ENCODE measurements at regions not wholly inside any gene's neighbourhood (a gene's known extent, or its start where the extent isn't known, plus 50 kb on each side); places are given as distances from the start of the nearest gene placed in this dataset.

GRCh38 chr3:191148131-191148530, 50.9 kb upstream of the OSTN start:
- no peak for DNase-seq
- Mint-ChIP-seq H3K9me3 (no peaks in the 10 kb centered on the region), H3K36me3 (ENCODE audit: low read depth) (no peaks in the 10 kb centered on the region), H3K27ac (no peak overlapping the region), H3K4me1 (no peaks in the 10 kb centered on the region), H3K4me3 (no peak overlapping the region), H3K27me3 (ENCODE audit: low read depth, poor library complexity) (peaks cover 5% of the 10 kb centered on the region)
- TF ChIP-seq CTCF (IDR thresholded peaks at IDR 0.05) = no peak

- Mint-ChIP-seq H3K4me1 (no peaks in the 10 kb centered on the region), H3K4me3 (no peak overlapping the region), H3K27ac (no peak overlapping the region), H3K9me3 (no peaks in the 10 kb centered on the region), H3K36me3 (ENCODE audit: low read depth) (no peaks in the 10 kb centered on the region), H3K27me3 (ENCODE audit: low read depth, poor library complexity) (no peaks in the 10 kb centered on the region)
- no peak for DNase-seq
- TF ChIP-seq CTCF (IDR thresholded peaks at IDR 0.05) = no peak
Measured at GRCh38 chr3:191143224-191143623, 55.8 kb upstream of the OSTN start.

GRCh38 chr3:191141728-191142127, 57.3 kb upstream of the OSTN start:
- H3K36me3 Mint-ChIP-seq (ENCODE audit: low read depth) = no peaks in the 10 kb centered on the region
- H3K9me3 Mint-ChIP-seq = no peaks in the 10 kb centered on the region
- TF ChIP-seq CTCF (IDR thresholded peaks at IDR 0.05) = no peak
- no peaks in the 10 kb centered on the region for H3K4me1 Mint-ChIP-seq
- no peak overlapping the region for H3K27ac Mint-ChIP-seq
- H3K27me3 Mint-ChIP-seq (ENCODE audit: low read depth, poor library complexity) = no peaks in the 10 kb centered on the region
- DNase-seq = no peak
- H3K4me3 Mint-ChIP-seq = no peak overlapping the region

DNA sequence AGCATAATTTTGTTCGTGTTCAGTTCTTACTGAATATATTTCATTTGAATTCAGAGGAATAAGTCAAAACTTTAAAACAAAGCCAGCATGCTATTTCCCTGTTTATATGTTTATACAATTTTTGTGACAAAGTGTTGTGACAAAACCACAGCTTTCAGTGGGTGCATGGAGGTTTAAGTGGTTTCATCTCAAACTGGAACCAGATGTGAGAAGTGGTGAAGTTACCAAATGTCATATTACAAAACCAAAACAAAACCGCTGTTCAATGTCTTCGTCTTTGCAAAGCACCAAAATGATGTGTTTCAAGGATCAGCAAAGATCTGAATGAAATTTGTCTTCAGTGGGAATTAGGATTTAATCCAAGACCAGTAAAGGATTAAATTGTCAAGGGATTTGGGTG, 59.3 kb upstream of the OSTN start:
- Mint-ChIP-seq H3K36me3 (ENCODE audit: low read depth) (no peaks in the 10 kb centered on the region), H3K9me3 (peaks cover 7% of the 10 kb centered on the region), H3K27me3 (ENCODE audit: low read depth, poor library complexity) (no peaks in the 10 kb centered on the region), H3K27ac (no peak overlapping the region), H3K4me3 (no peak overlapping the region), H3K4me1 (no peaks in the 10 kb centered on the region)
- no peak for DNase-seq
- TF ChIP-seq CTCF (IDR thresholded peaks at IDR 0.05) = no peak

DNA sequence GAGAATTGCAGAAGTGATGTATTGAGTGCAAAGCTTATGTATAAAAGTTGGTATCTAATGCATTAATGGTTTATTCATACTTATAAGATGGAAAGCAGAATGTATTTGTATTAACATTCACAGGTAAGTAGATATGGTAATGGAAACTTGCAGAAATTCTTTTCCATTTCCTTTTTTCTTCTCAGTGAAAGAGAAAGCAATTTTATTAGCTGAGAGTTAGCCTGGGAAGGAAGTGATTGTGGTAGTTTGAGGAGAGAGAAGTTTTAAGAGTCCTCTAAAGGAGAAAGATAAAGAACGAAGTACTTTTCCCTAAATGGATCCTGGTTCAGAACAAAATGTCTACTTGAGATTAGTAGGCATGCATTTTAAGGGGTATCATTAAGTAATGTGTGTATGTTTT, 60.1 kb upstream of the OSTN start:
- H3K4me3 Mint-ChIP-seq = no peak overlapping the region

More for the DNA sequence above, 60.1 kb upstream of the OSTN start:
- no peaks in the 10 kb centered on the region for H3K27me3 Mint-ChIP-seq (ENCODE audit: low read depth, poor library complexity)
- H3K27ac Mint-ChIP-seq = no peak overlapping the region
- DNase-seq = no peak
- H3K9me3 Mint-ChIP-seq = peaks cover 7% of the 10 kb centered on the region
- H3K36me3 Mint-ChIP-seq (ENCODE audit: low read depth) = no peaks in the 10 kb centered on the region
- H3K4me1 Mint-ChIP-seq = no peaks in the 10 kb centered on the region
- TF ChIP-seq CTCF (IDR thresholded peaks at IDR 0.05) = no peak

Measured in nephron progenitor cell (in vitro differentiated cells).